NOMO-1 treated with dmso at 0.1 percent for 144 hours (cell line): ENCODE measurements at regions not wholly inside any gene's neighbourhood (a gene's known extent, or its start where the extent isn't known, plus 50 kb on each side); places are given as distances from the start of the nearest gene placed in this dataset.
"Not testable (repeated sequence)": the region's sequence is repeated elsewhere in the genome, so short reads cannot be mapped to it uniquely, and the experiment has no call there.

Source experiments
- DNase-seq: peaks from one replicate; lab custom pipeline; 2025; ENCODE audit not compliant: unreplicated experiment; lab: John Stamatoyannopoulos, UW

DNA sequence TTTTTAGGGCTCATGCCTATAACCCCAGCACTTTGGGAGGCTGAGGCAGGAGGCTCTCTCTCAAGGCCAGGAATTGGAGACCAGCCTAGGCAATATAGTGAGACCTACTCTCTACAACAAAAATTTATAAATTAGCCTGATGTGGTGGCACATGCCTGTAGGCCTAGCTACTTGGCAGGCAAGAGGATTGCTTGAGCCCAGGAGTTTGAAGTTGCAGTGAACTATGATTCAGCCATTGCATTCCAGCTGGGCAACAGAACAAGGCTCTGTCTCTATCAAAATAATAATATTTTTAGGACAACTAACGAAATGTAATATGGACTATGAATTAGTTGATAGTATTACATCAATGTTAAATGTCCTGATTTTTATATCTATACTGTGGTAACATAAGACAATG lies 68.8 kb upstream of the ARID1A start:
- no peak for DNase-seq

DNA sequence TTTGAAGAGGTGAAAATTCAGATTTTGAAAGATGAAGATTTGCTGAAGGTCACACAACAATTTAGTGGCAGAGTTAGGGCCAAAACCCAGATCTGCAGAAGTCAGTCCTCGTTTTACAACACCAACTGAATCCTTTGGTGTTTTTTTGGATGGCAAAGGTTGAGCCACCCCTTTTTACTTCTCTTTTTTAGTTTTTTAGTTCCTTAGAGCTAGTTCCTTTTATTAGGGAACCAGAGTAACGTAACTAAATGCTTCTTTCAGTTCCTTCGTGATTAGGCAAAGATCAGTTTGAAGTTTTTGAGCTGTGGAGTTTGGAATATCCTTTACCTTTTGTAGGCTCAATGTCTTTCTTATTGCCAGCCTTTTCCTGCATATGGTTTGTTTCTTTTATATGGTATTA lies 67.9 kb upstream of the ARID1A start:
- peak; percentile 91 for DNase-seq

DNA sequence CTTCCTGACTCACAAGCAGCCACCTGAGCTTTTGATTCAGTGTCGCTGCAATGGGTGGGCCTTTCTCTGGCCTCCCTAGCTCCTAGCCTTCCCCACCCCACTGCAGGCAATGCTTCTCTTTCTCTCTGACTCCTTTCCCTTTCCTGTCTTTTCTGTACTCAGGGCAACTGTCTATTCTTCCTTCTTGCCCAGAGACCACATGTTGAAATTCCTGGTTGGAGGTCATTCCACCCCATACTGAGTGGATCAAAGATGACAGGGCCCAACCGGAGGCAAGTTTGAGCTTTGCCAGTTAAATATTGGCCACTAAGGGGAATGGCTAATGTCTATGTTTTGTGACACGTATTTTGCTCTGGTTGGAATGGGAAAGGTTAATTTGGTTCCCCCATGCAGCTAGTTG lies 65.2 kb upstream of the ARID1A start:
- no peak for DNase-seq

DNA sequence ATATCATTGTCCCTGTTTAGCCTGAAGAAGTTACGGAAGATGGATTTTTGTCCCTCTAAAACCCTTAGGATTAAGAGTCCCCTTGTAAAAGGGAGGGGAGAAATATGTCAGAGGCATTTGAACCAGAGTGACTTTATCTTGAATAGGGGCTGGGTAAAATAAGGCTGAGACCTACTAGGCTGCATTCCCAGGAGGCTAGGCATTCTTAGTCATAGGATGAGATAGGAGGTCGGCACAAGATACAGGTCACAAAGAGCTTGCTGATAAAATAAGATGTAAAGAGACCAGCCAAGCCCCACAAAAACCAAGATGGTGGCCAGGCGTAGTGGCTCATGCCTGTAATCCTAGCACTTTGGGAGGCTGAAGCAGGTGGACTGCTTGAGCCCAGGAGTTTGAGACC lies 60.0 kb upstream of the ARID1A start:
- DNase-seq, result not testable (repeated sequence)

DNA sequence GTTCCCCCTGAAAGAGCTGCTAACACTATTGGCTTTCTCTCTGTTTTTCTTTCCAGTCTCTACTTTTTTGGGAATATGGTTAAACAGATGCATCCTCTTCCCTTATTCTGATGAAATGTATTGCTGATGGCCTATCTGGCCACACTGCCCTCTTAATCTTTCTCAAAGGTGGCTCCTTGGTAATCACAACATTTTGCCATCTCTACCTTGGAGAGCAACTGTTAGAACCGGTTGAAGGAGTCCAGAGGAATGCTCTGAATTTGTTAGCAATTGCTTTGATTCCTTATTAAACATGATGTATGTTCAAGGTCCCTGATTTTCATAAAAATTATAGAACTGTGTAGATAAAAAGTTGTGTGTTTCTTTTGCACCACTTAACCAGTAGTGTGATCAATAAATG lies 50.1 kb upstream of the ARID1A start:
- no peak for DNase-seq
